ENCODE measurements at regions not wholly inside any gene's neighbourhood (a gene's known extent, or its start where the extent isn't known, plus 50 kb on each side); places are given as distances from the start of the nearest gene placed in this dataset.

GRCh38 chr12:58776144-58776543 is 144.2 kb downstream of the LRIG3 start:
- DNase-seq (ENCODE audit: low read depth in 3 of 3): no peak

GRCh38 chr12:58777815-58778214 is 142.5 kb downstream of the LRIG3 start:
- no peak for DNase-seq (ENCODE audit: low read depth in 3 of 3)

- DNase-seq (ENCODE audit: low read depth in 3 of 3): no peak
Observed at GRCh38 chr12:58781609-58782008, 138.7 kb downstream of the LRIG3 start.

- no peak for DNase-seq (ENCODE audit: low read depth in 3 of 3)
Observed at GRCh38 chr12:58787021-58787760, 133.1 kb downstream of the LRIG3 start.

DNA sequence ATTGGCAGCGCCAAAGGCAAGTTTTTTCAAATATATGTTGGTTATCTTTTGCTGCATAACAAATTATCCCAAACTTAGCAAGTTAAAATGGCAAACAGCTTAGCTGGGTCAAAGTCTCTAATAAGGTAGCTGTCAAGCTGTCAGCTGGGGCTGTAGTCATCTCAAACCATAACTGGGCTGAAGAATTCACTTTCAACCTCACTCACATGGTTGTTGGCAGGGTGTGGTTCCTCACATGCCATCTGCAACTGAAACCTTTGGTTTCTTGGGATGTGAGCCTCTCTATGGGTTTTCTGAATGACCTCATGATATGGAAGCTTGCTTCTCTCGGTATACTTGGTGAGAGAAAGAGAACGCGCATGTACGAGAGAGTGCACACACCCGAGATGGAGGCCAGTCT is 125.4 kb downstream of the LRIG3 start:
- no peak for DNase-seq (ENCODE audit: low read depth in 3 of 3)

- no peak for DNase-seq (ENCODE audit: low read depth in 3 of 3)
Observed at GRCh38 chr12:58795825-58796224, 124.5 kb downstream of the LRIG3 start.

DNA sequence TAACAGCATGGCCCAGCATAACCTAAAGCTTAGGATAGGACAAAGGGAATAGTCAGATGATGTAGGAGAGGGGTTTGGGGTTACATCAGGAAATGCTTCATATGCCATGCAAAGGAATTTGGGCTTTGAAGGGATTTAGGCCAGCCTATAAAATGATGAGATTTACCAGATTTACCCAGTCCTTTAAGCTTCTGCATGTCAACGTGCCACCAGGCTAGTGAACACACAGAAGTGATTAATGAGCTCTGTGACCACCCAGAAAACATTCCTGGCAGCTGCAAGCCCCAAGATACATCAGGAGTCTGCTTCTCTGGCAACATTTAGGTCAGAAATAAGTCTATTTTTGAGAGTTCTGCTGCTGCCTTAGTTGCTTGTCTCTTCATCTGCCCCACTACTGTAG is 118.3 kb downstream of the LRIG3 start:
- DNase-seq (ENCODE audit: low read depth in 3 of 3): no peak

GRCh38 chr12:58803908-58804307 is 116.4 kb downstream of the LRIG3 start:
- no peak for DNase-seq (ENCODE audit: low read depth in 3 of 3)

- no peak for DNase-seq (ENCODE audit: low read depth in 3 of 3)
Observed at GRCh38 chr12:58804749-58805148, 115.6 kb downstream of the LRIG3 start.

- no peak for DNase-seq (ENCODE audit: low read depth in 3 of 3)
Observed at GRCh38 chr12:58809064-58809607, 111.2 kb downstream of the LRIG3 start.

DNA sequence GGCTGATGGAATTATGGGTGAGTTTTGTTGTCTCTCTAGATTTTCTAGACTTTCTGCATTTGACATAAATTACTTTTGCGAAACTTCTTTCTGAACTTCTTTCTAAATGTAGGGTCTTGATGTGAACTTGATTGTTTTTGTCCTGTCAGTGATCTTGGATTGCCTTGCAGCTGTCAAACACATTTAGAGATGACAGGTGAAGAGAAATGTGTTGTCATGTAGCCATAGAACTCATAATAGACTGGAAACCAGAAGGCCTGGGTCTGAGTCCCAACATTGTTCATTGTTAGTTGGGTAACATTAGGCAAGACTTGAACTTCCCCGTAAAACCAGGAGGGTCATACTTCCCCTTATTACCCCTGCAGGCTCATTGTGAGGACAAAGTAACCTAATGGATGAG is 109.0 kb downstream of the LRIG3 start:
- no peak for DNase-seq (ENCODE audit: low read depth in 3 of 3)

DNA sequence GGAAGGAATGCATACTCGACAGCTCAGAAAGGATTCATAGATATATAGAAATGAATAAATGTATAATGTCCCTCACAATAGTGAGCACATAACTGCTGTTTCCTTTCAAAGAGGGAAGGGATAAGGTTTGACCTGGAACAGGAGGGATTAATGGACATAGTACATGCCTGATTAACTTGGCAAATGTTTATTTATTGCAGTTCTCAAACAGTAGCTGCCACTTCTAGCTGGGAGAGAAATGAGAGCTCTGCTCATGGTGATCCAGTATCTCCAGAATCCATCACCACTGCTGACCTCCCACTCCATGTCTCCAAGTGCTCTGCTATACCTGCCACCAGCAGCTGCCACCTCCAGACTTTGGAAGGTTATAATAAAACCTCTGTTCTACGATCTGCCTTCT is 108.1 kb downstream of the LRIG3 start:
- no peak for DNase-seq (ENCODE audit: low read depth in 3 of 3)

- no peak for DNase-seq (ENCODE audit: low read depth in 3 of 3)
Observed at GRCh38 chr12:58814036-58814435, 106.3 kb downstream of the LRIG3 start.

- no peak for DNase-seq (ENCODE audit: low read depth in 3 of 3)
Observed at GRCh38 chr12:58815235-58815634, 105.1 kb downstream of the LRIG3 start.

- no peak for DNase-seq (ENCODE audit: low read depth in 3 of 3)
Observed at GRCh38 chr12:58818546-58818945, 101.8 kb downstream of the LRIG3 start.

- DNase-seq (ENCODE audit: low read depth in 3 of 3): no peak
Observed at GRCh38 chr12:58819345-58819744, 101.0 kb downstream of the LRIG3 start.

- no peak for DNase-seq (ENCODE audit: low read depth in 3 of 3)
Observed at GRCh38 chr12:58819985-58820384, 100.3 kb downstream of the LRIG3 start.
